ENCODE measurements at regions not wholly inside any gene's neighbourhood (a gene's known extent, or its start where the extent isn't known, plus 50 kb on each side); places are given as distances from the start of the nearest gene placed in this dataset.

GRCh38 chr11:13168271-13168670, 109.3 kb upstream of the BMAL1 start:
- no peak for DNase-seq
- H3K36me3 ChIP-seq (ENCODE audit: control insufficient read depth, insufficient read depth, low read length): no peaks in the 10 kb centered on the region
- no peaks in the 10 kb centered on the region for H3K9me3 ChIP-seq
- H3K4me3 Mint-ChIP-seq (ENCODE audit: unreplicated experiment): no peak overlapping the region
- POLR2A ChIA-PET: no interaction called here
- CTCF ChIA-PET: no interaction called here
- no peak for TF ChIP-seq CTCF (IDR thresholded peaks at IDR 0.05; ENCODE audit: insufficient read depth in 1 of 2, low read depth in 1 of 2, low read length in 1 of 2, severe bottlenecking in 1 of 2, unreplicated experiment in 1 of 2)
- H3K36me3 Mint-ChIP-seq (ENCODE audit: insufficient read depth, unreplicated experiment): no peaks in the 10 kb centered on the region
- no peaks in the 10 kb centered on the region for H3K27me3 ChIP-seq (replicated peaks; ENCODE audit: control insufficient read depth, insufficient read depth, low read length)
- H3K9me3 Mint-ChIP-seq (ENCODE audit: unreplicated experiment): no peaks in the 10 kb centered on the region
- H3K4me3 ChIP-seq (ENCODE audit: low read depth, low read length): no peak overlapping the region
- BruUV-seq (replicated peaks): no TSS peak
- no peaks in the 10 kb centered on the region for H3K4me1 Mint-ChIP-seq (ENCODE audit: low read depth, unreplicated experiment)
- H3K4me1 ChIP-seq: no peaks in the 10 kb centered on the region
- intact Hi-C loops (cut with micrococcal nuclease; ENCODE audit: unreplicated experiment): no loop called here
- H3K27me3 Mint-ChIP-seq (ENCODE audit: insufficient read depth, unreplicated experiment): peaks cover 10% of the 10 kb centered on the region
- no peak overlapping the region for H3K27ac Mint-ChIP-seq (ENCODE audit: unreplicated experiment)

- CTCF ChIA-PET: no interaction called here
- H3K36me3 Mint-ChIP-seq (ENCODE audit: insufficient read depth, unreplicated experiment): no peaks in the 10 kb centered on the region
Measured at GRCh38 chr11:13169709-13170108, 107.9 kb upstream of the BMAL1 start.

GRCh38 chr11:13174090-13174489, 103.5 kb upstream of the BMAL1 start:
- no peaks in the 10 kb centered on the region for H3K9me3 ChIP-seq
- no peaks in the 10 kb centered on the region for H3K27me3 ChIP-seq (replicated peaks; ENCODE audit: control insufficient read depth, insufficient read depth, low read length)
- H3K4me1 ChIP-seq: no peaks in the 10 kb centered on the region
- H3K4me3 ChIP-seq (ENCODE audit: low read depth, low read length): no peak overlapping the region
- H3K27ac Mint-ChIP-seq (ENCODE audit: unreplicated experiment): no peak overlapping the region
- H3K4me1 Mint-ChIP-seq (ENCODE audit: low read depth, unreplicated experiment): no peaks in the 10 kb centered on the region
- intact Hi-C loops (cut with micrococcal nuclease; ENCODE audit: unreplicated experiment): no loop called here
- no peak for TF ChIP-seq CTCF (IDR thresholded peaks at IDR 0.05; ENCODE audit: insufficient read depth in 1 of 2, low read depth in 1 of 2, low read length in 1 of 2, severe bottlenecking in 1 of 2, unreplicated experiment in 1 of 2)
- ChIA-PET POLR2A (no interaction called here), CTCF (no interaction called here)
- BruUV-seq (replicated peaks): no TSS peak
- H3K4me3 Mint-ChIP-seq (ENCODE audit: unreplicated experiment): no peak overlapping the region
- no peaks in the 10 kb centered on the region for H3K9me3 Mint-ChIP-seq (ENCODE audit: unreplicated experiment)
- H3K36me3 ChIP-seq (ENCODE audit: control insufficient read depth, insufficient read depth, low read length): no peaks in the 10 kb centered on the region
- no peaks in the 10 kb centered on the region for H3K36me3 Mint-ChIP-seq (ENCODE audit: insufficient read depth, unreplicated experiment)
- no peak for DNase-seq
- peaks cover 13% of the 10 kb centered on the region for H3K27me3 Mint-ChIP-seq (ENCODE audit: insufficient read depth, unreplicated experiment)

More at GRCh38 chr11:13169709-13170108, 107.9 kb upstream of the BMAL1 start:
- POLR2A ChIA-PET: no interaction called here
- Histone ChIP-seq H3K36me3 (ENCODE audit: control insufficient read depth, insufficient read depth, low read length) (no peaks in the 10 kb centered on the region), H3K9me3 (no peaks in the 10 kb centered on the region), H3K4me1 (no peaks in the 10 kb centered on the region), H3K4me3 (ENCODE audit: low read depth, low read length) (no peak overlapping the region), H3K27me3 (replicated peaks; ENCODE audit: control insufficient read depth, insufficient read depth, low read length) (no peaks in the 10 kb centered on the region)
- no peak for TF ChIP-seq CTCF (IDR thresholded peaks at IDR 0.05; ENCODE audit: insufficient read depth in 1 of 2, low read depth in 1 of 2, low read length in 1 of 2, severe bottlenecking in 1 of 2, unreplicated experiment in 1 of 2)
- Mint-ChIP-seq H3K27me3 (ENCODE audit: insufficient read depth, unreplicated experiment) (peaks cover 19% of the 10 kb centered on the region), H3K9me3 (ENCODE audit: unreplicated experiment) (no peaks in the 10 kb centered on the region), H3K27ac (ENCODE audit: unreplicated experiment) (no peak overlapping the region), H3K4me3 (ENCODE audit: unreplicated experiment) (no peak overlapping the region), H3K4me1 (ENCODE audit: low read depth, unreplicated experiment) (no peaks in the 10 kb centered on the region)
- no peak for DNase-seq
- intact Hi-C loops (cut with micrococcal nuclease; ENCODE audit: unreplicated experiment): no loop called here
- BruUV-seq (replicated peaks): no TSS peak
